ENCODE measurements at regions not wholly inside any gene's neighbourhood (a gene's known extent, or its start where the extent isn't known, plus 50 kb on each side); places are given as distances from the start of the nearest gene placed in this dataset.
"Not testable (repeated sequence)": the region's sequence is repeated elsewhere in the genome, so short reads cannot be mapped to it uniquely, and the experiment has no call there.

DNA sequence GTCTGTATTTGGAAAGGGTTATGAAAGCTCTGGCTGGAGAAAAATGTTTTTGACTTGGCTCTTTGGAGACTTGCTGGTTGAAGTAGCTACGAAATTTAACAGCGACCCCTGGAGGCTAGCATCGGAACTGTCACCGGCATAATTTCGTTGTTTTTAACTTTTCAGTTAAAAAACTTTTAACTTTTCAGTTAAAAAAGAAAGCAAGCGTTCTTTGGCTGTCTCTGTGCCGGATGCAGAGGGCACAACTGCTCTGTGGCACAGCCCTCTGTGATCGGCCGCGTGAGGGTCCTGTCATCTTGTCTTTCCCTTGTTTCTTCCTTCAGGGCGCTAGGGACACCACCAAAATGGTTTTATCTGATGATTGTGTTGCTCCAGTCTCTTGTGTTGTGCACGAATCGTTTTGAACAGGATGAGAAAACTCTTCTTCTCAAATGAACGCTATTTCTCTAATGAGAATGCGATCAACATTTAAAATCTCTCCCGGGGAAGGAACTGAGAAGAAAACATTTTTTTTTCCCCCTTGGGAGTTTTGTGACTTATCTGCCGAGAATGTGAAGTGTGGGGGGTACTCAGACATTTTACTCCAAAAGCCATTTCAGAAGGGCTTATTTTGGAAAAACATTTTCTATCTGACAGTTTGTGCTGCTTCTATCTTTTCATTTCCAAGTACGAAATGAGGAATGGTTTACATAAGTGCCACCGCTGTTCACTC lies 57.1 kb downstream of the ADCYAP1 start:
- peak; percentile 51 to 62 for DNase-seq

DNA sequence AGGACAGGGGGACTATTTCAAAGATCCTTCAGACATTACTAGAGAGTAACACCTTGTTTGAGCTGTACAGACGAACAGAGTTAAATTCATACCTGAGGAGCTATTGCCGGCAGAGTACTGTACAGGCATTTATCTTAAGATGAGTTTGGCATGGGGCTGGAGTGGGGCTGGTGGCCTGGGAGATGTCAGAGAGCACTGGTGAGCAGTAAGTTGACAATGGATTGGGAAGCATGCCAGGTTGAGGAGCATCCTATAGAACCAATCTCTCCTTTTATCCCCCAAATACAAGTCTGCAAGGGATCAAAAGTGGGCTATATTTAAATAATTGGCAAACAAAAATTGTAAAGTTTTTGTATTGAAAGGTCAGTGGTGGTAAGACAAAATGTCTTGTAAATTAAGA lies 58.6 kb downstream of the ADCYAP1 start:
- DNase-seq: no peak

DNA sequence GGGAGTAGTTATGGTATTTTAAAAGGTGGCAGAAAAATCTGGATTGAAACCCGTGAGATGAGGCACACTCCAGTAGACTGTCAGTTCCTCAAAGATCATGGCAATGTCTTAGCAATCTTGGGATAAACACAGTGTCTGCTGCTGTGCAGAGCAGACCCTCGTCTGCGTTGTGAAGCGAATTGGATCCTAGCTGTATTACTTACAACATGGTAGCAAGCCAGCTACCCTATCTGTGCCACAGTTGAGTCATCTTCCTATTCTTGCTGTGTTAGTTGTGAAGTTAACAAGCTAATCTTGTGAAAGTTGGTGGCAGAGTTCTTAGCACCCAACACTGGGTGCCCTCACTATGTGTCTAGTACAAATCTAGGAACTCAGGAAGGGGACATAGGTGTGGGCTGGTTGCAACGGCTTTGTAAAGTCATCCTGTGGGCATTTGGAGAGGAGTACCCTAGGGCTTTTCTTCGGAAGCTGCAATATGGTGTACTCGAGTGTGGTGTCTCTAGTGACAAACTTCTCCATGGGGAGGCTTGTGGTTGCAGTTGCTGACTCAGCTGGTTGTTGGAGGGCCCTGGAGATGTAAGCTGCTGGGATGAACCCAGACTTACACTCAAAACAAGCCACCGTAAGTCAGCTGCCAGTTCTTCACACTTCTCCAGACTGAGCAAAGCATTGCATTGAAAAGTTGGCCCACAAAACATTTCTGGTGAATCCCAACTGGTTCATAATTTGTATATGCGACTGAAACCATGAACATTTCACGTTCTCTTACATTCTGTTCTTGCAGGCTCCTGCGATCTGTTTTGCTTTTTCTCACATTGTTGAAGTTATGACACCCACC lies 61.5 kb downstream of the ADCYAP1 start:
- DNase-seq: no peak

DNA sequence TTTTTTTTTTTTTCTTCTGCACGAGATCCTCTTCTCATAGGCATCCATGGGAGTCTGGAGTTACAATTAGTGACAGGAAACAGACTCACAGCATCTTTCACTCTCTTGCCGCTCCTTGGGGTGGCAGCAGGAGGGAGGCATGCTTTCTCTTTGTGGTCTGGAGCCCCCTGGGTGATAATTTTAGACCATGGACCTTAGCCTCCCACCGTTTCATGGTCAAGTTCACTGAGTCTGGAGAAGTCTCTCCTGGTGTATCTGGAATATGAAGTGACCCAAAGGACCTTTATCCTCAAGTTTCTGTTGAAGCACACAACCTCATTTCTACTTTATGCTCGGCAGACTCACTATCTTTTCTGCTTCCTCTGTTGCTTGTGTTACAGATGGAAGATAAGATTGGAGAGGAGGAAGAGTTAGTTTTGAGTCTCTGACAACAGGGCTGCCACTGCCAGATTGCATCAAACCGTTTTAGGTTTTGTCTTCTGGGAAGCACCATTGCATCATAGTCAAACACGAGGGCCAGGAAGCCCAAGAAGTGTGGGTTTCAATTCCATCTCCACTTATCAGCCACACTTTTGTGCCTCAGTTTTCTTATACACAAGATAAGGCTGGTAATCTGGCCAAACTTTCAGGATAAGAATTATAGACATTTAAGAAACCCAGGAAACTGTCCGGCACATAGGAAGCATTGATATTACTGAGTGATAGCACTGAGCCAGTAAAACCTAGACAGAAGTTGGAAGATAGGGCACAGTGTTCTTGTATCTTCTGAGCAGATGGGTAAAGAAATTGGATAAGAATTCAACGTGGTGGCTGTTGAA lies 62.3 kb downstream of the ADCYAP1 start:
- DNase-seq: no peak

DNA sequence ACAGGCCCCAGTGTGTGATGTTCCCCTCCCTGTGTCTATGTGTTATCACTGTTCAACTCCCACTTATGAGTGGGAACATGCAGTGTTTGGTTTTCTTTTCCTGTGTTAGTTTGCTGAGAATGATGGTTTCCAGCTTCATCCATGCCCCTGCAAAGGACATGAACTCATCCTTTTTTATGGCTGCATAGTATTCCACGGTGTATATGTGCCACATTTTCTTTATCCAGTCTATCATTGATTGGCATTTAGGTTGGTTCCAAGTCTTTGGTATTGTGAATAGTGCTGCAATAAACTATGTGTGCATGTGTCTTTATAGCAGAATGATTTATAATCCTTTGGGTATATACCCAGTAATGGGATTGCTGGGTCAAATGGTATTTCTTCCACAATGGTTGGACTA lies 64.2 kb downstream of the ADCYAP1 start:
- not testable (repeated sequence) for DNase-seq

DNA sequence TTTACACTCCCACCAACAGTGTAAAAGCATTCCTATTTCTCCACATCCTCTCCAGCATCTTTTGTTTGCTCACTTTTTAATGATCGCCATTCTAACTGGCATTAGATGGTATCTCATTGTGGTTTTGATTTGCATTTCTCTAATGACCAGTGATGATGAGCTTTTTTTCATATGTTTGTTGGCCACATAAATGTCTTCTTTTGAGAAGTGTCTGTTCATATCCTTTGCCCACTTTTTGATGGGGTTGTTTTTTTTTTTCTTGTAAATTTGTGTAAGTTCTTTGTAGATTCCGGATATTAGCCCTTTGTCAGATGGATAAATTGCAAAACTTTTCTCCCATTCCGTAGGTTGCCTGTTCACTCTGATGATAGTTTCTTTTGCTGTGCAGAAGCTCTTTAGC lies 64.6 kb downstream of the ADCYAP1 start:
- DNase-seq: not testable (repeated sequence)

DNA sequence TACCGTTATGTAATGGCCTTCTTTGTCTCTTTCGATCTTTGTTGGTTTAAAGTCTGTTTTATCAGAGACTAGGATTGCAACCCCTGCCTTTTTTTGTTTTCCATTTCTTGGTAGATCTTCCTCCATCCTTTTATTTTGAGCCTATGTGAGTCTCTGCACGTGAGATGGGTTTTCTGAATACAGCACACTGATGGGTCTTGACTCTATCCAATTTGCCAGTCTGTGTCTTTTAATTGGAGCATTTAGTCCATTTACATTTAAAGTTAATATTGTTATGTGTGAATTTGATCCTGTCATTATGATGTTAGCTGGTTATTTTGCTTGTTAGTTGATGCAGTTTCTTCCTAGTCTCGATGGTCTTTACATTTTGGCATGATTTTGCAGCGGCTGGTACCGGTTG lies 69.9 kb downstream of the ADCYAP1 start:
- DNase-seq: not testable (repeated sequence)

DNA sequence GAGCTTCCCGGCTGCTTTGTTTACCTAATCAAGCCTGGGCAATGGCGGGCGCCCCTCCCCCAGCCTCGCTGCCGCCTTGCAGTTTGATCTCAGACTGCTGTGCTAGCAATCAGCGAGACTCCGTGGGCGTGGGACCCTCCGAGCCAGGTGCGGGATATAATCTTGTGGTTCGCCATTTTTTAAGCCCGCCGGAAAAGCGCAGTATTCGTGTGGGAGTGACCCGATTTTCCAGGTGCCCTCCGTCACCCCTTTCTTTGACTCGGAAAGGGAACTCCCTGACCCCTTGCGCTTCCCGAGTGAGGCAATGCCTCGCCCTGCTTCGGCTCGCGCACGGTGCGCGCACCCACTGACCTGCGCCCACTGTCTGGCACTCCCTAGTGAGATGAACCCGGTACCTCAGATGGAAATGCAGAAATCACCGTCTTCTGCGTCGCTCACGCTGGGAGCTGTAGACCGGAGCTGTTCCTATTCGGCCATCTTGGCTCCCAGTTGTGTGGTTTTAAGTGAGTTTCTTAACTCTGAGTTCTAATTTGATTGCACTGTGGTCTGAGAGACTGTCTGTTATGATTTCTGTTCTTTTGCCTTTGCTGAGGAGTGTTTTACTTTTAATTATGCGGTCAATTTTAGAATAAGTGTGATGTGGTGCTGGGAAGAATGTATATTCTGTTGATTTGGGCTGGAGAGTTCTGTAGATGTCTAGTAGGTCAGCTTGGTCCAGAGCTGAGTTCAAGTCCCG lies 71.9 kb downstream of the ADCYAP1 start:
- DNase-seq: not testable (repeated sequence)

DNA sequence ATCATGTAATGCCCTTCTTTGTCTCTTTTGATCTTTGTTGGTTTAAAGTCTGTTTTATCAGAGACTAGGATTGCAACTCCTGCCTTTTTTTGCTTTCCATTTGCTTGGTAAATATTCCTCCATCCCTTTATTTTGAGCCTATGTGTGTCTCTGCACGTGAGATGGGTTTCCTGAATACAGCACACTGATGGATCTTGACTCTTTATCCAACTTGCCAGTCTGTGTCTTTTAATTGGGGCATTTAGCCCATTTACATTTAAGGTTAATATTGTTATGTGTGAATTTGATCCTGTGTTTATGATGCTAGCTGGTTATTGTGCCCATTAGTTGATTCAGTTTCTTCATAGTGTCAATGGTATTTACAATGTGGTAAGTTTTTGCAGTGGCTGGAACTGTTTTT lies 72.7 kb downstream of the ADCYAP1 start:
- not testable (repeated sequence) for DNase-seq

DNA sequence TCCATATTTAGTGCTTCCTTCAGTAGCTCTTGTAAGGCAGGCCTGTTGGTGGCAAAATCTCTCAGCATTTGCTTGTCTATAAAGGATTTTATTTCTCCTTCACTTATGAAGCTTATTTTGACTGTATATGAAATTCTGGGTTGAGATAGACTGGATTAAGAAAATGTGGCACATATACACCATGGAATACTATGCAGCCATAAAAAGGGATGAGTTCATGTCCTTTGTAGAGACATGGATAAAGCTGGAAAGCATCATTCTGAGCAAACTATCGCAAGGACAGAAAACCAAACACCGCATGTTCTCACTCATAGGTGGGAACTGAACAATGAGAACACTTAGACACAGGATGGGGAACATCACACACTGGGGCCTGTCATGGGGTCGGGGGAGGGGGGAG lies 73.1 kb downstream of the ADCYAP1 start:
- not testable (repeated sequence) for DNase-seq

DNA sequence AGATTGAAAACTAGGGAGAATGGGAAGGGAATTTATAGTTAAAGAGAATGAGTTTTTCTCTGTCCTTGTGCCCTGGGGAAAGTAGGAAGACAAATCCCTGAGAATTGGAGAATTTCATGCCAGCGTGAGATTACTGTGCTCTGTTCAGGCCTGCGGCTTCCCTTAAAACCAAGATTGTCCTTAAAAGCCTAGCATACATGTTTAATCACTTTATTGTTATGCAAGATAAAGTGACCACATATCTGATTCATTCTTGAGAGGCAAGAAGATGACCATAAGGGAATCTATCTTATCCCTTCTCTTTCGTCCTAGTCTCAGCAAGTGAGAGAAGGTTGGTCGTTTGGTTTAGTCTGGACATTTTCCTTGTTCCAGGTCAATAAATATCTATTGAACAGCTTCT lies 75.9 kb downstream of the ADCYAP1 start:
- DNase-seq: no peak

DNA sequence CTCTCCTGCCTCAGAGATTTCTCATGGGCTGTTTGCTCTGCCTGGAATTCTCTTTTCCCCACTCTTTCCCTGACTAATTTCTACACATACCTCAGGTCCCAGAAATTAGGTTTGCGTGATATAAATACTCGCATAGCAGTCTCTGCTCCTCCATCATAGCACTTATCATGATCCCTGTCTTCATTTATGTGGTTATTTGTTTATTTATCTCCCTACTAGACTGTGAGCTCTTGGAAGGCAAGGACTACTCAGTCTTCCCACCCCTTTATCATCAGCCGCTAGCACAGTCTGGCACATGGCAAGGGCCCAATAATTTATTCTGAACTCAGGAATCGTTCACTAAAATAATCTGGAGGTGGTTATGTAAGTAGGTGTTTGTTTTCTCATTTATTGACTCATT lies 79.3 kb downstream of the ADCYAP1 start:
- DNase-seq: no peak

DNA sequence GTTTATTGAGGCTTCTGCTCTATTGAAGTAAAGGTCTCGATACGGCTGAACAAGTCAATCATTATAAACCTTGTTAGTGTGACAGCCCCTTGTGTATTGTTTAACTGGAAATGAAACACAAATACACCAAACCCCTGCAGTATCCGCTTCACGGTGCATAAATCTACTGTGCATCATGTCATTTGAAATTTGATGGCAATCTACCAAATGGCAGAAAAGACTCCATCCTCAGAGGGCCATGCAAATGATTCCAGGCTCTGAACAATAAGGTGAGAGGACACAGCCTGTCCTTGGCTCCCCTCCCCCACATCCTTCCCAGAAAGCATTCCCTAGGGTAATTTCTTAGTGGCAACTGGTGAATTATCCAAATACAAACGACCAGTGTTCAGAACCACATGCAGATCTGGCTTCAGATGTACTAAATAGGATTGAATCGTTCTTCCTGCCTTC lies 80.6 kb downstream of the ADCYAP1 start:
- no peak for DNase-seq

DNA sequence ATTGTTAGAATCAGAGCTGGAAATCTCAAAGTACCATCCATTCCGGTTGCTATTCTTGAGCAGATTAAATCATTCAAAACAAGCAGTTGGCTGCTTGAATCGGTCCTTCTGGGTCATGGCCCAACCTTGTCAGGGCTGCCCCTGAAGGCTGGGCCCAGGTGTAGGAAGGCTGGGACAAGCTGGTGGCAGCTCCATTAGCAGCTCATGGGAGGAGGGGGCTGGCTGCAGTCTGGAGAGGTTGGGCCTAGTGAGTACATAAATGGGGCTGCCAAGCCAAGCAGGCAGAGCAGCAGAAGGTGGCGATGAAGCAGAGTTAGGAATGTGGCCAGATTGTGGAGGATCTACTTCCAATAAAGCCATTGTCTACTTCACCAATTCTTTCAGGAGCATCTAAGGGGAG lies 81.4 kb downstream of the ADCYAP1 start:
- no peak for DNase-seq

DNA sequence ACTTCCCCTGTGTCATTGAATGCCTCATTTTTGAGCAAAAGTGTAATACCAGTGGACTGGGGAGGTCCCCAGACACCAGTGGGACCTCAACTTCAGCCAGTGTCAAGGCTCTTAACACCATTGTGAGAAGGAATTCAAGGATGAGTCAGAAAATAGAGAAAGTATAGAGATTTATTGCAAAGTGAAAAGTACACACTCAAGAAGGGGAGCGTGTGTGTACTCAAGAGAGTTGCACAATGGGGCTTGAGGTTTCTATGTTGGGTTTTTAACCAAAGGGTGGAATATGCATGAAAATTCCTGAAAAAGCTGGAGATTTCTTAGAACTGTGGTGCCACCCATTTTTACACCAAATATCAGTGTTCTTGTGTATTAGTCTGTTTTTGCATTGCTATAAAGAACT lies 81.9 kb downstream of the ADCYAP1 start:
- no peak for DNase-seq

DNA sequence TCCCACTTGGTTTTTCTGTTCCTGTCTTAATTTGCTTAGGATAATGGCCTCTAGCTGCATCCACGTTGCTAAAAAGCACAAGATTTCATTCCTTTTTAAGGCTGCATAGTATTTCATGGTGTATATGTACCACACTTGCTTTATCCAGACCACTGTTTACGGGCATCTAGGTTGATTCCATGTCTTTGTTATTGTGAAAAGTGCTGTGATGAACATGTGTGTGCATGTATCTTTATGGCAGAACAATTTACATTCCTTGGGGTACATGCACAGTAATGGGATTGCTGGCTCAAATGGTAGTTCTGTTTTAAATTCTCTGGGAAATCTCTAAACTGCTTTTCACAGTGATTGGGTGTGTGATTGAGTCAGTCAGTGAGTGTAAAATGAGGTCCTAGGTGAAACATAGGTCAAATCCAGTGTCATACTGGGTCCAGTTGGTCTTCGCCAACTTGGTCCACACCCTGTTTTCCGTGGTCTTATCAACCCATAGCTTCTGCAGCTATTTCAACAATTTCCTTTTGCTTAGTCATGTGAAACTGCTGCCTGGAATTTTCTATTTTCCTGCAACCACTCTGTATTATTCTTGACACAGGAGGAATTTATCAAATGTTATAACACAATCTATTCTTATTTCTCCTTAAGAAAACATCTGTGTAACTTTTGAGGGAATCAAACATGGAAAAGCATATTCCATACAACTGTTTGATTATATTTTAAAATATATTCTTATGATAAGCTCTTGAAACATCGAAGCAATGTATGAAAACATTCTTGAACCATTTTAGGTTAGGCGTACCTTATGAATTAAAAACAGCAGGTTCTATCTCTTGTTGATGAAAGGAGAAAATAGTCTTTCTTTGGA lies 82.9 kb downstream of the ADCYAP1 start:
- DNase-seq: no peak

DNA sequence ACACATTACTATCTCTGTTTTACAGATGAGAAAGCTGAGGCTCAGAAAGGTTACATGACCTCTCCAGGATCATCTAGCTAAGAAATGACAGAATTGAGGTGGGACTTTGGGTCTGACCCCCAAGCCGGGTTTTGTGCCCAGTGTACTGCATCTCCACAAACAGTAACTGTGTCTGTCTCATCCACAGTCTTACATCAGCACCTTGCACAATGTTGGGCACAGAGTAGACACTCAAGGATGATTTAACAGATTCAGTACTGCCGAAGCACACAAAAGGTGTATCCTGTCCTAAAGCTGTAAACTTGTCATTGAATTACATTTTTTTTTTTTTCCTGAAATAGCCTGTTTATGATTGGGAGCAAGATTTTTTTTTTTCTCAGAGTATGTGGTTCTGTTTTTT lies 84.8 kb downstream of the ADCYAP1 start:
- DNase-seq: no peak

DNA sequence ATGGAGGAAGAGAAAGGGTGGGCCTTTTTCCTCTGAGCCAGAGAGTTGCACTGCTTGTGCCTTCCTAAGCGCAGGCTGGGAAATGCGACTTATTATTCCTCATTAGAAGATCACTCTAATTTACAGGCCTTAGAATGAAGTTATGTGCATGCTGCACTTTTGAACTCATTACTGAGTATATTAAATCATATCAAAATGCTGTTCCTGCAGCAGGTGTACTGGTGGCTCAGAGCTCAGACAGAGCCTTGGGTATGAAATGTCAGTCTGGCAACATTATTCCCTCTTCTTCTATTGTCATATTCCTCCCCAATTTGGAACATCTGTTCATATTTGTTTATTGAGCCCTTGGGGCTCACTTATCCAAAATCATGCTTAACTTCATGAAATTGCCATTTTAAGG lies 85.5 kb downstream of the ADCYAP1 start:
- DNase-seq: no peak

DNA sequence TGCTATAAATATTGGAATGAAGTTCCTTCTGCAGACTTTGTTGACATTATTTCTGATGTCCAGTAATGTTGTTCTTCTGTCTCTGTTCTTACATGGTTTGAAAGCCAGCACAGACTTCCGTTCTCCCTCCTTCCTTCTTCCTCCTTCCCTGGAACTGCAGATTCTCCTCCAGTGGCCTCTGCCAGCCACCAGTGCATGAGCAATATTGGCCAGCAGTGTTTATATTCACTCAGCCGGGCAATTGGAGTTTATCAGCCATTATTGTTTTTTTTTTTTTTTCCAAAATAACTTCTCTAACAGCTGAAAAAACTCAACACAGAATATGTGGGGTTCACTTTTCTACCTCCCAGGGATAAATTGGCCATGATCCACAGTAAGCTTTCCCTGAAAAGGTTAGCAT lies 86.8 kb downstream of the ADCYAP1 start:
- no peak for DNase-seq

DNA sequence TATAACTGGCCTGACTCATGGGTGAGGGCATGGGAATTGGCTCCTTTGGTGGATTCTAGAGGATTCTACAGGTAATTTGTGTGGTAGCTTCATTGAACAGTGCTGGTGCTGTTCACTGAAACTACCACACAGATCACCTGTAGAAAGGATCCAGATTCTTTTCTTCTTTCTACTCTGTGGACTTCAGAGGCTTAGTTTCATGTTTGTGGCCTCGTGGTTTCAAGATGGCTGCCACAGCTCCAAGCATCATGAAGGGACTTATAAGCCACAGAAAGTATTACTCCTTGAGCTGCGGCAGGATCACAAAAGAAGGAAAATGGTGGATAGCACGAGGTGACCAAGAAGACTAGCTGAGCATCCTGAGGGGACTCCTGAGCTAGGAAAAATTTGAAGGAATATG lies 88.9 kb downstream of the ADCYAP1 start:
- no peak for DNase-seq

DNA sequence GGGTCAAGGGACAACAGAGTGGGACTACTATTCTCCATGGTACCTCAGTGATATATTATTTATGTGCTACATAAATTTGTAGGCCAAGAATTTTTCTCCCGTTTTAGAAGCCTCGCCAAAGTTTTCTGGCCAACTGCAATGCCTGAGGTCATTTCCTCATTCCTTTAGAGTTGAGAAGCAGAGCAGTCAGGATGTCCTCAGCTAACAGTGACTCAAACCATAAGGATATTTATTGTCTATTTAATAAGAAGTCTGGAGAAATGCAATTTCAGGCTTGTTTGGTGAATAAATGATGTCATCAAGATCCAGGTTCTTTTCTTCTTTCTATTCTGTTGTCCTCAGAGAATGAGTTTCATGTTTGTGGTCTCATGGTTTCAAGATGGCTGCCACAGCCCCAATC lies 91.0 kb downstream of the ADCYAP1 start:
- DNase-seq: no peak

DNA sequence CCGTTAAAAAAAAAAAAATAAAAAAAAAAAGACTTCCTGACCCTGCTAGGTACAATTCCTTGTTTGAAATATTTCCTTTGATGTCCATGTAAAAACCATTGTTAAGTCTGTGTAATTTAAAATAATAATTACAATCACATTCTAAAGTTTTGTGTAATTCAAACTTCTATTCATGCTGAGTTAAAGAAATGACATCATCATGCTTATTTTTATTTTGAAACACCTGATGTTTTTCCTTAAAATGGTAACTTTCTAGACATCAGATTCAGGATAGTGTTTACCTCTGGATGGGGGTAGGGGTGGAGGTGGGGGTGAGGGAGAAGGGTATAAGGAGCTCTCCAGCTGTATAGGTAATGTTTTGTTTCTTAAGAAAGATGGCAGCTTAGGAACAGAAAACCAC lies 92.8 kb downstream of the ADCYAP1 start:
- DNase-seq: no peak
